ENCODE measurements at regions not wholly inside any gene's neighbourhood (a gene's known extent, or its start where the extent isn't known, plus 50 kb on each side); places are given as distances from the start of the nearest gene placed in this dataset.
"Not testable (repeated sequence)": the region's sequence is repeated elsewhere in the genome, so short reads cannot be mapped to it uniquely, and the experiment has no call there.

- CTCF ChIA-PET; H3K4me2 ChIP-seq (ENCODE audit: low read length); H3K79me2 ChIP-seq (ENCODE audit: insufficient read depth, low read length); H4K20me1 ChIP-seq (ENCODE audit: insufficient read depth); H3K9me2 ChIP-seq (ENCODE audit: insufficient read depth); POLR2A ChIA-PET; RAD21 ChIA-PET (ENCODE audit: low non-redundant PET in 1 of 2, low total read pairs in 2 of 2, uncharacterized antibody in 2 of 2, unreplicated experiment in 2 of 2); BruUV-seq (replicated peaks); H3K4me3 ChIP-seq (replicated peaks in 1 of 2; ENCODE audit: low read depth in 1 of 2, low read length in 2 of 2); H2AFZ ChIP-seq (ENCODE audit: low read depth, low read length, poor library complexity, severe bottlenecking); H3K9me3 ChIP-seq (ENCODE audit: control insufficient read depth in 1 of 2, insufficient read depth in 1 of 2, low read depth in 1 of 2, low read length in 2 of 2); H3K27me3 ChIP-seq (ENCODE audit: insufficient read depth, low read length); ATAC-seq; H3K4me1 ChIP-seq (ENCODE audit: control insufficient read depth in 1 of 2, insufficient read depth in 2 of 2, low read length in 2 of 2); H3K9ac ChIP-seq (ENCODE audit: low read length); DNase-seq (ENCODE audit: low read depth, low spot score); H3K36me3 ChIP-seq (ENCODE audit: control insufficient read depth in 1 of 2, insufficient read depth in 2 of 2, low read length in 2 of 2); intact Hi-C loops (cut with micrococcal nuclease); H3K27ac ChIP-seq (ENCODE audit: low read depth, low read length): not testable (repeated sequence)
Observed at GRCh38 chr15:35967968-35968367, 422.0 kb upstream of the DPH6 start.

DNA sequence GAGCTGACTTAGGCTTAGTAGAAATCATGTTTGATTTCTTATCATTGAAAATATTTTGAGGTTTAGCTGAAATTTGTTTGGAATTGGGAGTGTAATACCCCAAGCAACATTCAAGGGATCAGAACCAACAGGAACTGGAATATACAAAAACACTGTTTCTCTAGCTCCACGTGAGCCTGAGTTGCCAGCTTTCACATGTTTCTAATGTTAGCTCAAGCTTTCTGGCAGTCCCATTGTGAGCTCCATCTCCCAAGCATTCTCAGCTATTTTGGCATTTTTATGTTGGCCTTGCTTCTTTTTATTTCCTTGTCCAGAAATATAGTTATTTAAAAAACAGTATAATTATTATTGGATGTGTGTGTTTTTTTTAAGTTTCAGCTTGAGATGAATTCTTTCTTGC is 427.1 kb upstream of the DPH6 start:
- no peaks in the 10 kb centered on the region for H4K20me1 ChIP-seq (ENCODE audit: insufficient read depth)
- H3K9me3 ChIP-seq (ENCODE audit: control insufficient read depth in 1 of 2, insufficient read depth in 1 of 2, low read depth in 1 of 2, low read length in 2 of 2), result no peaks in the 10 kb centered on the region
- H3K4me1 ChIP-seq (ENCODE audit: control insufficient read depth in 1 of 2, insufficient read depth in 2 of 2, low read length in 2 of 2), result no peaks in the 10 kb centered on the region
- no peak overlapping the region for H3K4me2 ChIP-seq (ENCODE audit: low read length)
- no peak overlapping the region for H3K4me3 ChIP-seq (replicated peaks in 1 of 2; ENCODE audit: low read depth in 1 of 2, low read length in 2 of 2)
- DNase-seq (ENCODE audit: low read depth, low spot score) (no peak), ATAC-seq (no peak)
- no peak overlapping the region for H3K9ac ChIP-seq (ENCODE audit: low read length)
- RAD21 ChIA-PET (ENCODE audit: low non-redundant PET in 1 of 2, low total read pairs in 2 of 2, uncharacterized antibody in 2 of 2, unreplicated experiment in 2 of 2), result no interaction called here
- no peaks in the 10 kb centered on the region for H3K27me3 ChIP-seq (ENCODE audit: insufficient read depth, low read length)
- TF ChIP-seq ZNF274 (IDR thresholded peaks at IDR 0.05; ENCODE audit: low read depth, low read length) (no peak), JUND (IDR thresholded peaks at IDR 0.05) (no peak), CBX3 (IDR thresholded peaks at IDR 0.05; ENCODE audit: low read depth) (no peak), EZH2 (IDR thresholded peaks at IDR 0.05) (no peak), POLR2AphosphoS5 (IDR thresholded peaks at IDR 0.05; ENCODE audit: low read depth, low read length) (no peak), EGR1 (IDR thresholded peaks at IDR 0.05; ENCODE audit: low read depth) (no peak), YY1 (IDR thresholded peaks at IDR 0.05; ENCODE audit: extremely low read depth, insufficient replicate concordance, low read depth, low read length) (no peak), CEBPB (IDR thresholded peaks at IDR 0.05; ENCODE audit: low read depth) (no peak), SP1 (IDR thresholded peaks at IDR 0.05; ENCODE audit: low read depth) (no peak), ATF3 (IDR thresholded peaks at IDR 0.05) (no peak), EZH2phosphoT487 (IDR thresholded peaks at IDR 0.05; ENCODE audit: borderline replicate concordance) (no peak), SIN3A (IDR thresholded peaks at IDR 0.05; ENCODE audit: low read depth) (no peak), REST (IDR thresholded peaks at IDR 0.05; ENCODE audit: low read depth) (no peak), ZFX (IDR thresholded peaks at IDR 0.05) (no peak), ELF1 (IDR thresholded peaks at IDR 0.05; ENCODE audit: borderline replicate concordance, low read depth) (no peak), FOSL1 (IDR thresholded peaks at IDR 0.05; ENCODE audit: low read depth) (no peak), SRF (IDR thresholded peaks at IDR 0.05; ENCODE audit: low read depth) (no peak), CTCF (IDR thresholded peaks at IDR 0.05 in 2 of 3, conservative IDR thresholded peaks at IDR 0.05 in 1 of 3; ENCODE audit: borderline replicate concordance in 1 of 3, insufficient read depth in 1 of 3, low read depth in 2 of 3, low read length in 2 of 3) (no peak)
- H3K79me2 ChIP-seq (ENCODE audit: insufficient read depth, low read length), result no peaks in the 10 kb centered on the region
- no TSS peak for BruUV-seq (replicated peaks)
- no peak overlapping the region for H2AFZ ChIP-seq (ENCODE audit: low read depth, low read length, poor library complexity, severe bottlenecking)
- H3K9me2 ChIP-seq (ENCODE audit: insufficient read depth), result no peaks in the 10 kb centered on the region; the same call in 1 of the 2 replicates
- CTCF ChIA-PET, result interaction anchor here (1.0 kb wide), 1 partner anchor 222 kb away, joined by 3 read pairs; no protein-coding TSS in a partner anchor
- no peaks in the 10 kb centered on the region for H3K36me3 ChIP-seq (ENCODE audit: control insufficient read depth in 1 of 2, insufficient read depth in 2 of 2, low read length in 2 of 2)
- intact Hi-C loops (cut with micrococcal nuclease), result no loop called here
- POLR2A ChIA-PET, result no interaction called here
- no peak overlapping the region for H3K27ac ChIP-seq (ENCODE audit: low read depth, low read length)

All from HCT116 (cell line).